KMS-11 (cell line): ENCODE measurements at regions not wholly inside any gene's neighbourhood (a gene's known extent, or its start where the extent isn't known, plus 50 kb on each side); places are given as distances from the start of the nearest gene placed in this dataset.

Source experiments
- H2AFZ ChIP-seq: fragments of 200-600 bp; sonication (generic); 2 replicates; pipeline ENCODE4 v1.6.1; 2016; ENCODE audit warnings: antibody characterized with exemption, mixed run types, low read depth
- H3K27ac ChIP-seq: fragments of 200-600 bp; sonication (generic); 2 replicates; pipeline ENCODE4 v1.6.1; 2016; ENCODE audit warnings: mild to moderate bottlenecking, mixed run types
- H3K27me3 ChIP-seq: fragments of 200-600 bp; sonication (generic); 2 replicates; pipeline ENCODE4 v1.6.1; 2017; ENCODE audit warnings: mild to moderate bottlenecking, low read depth, mixed run types, moderate library complexity; ENCODE audit not compliant: insufficient read depth
- H3K36me3 ChIP-seq: fragments of 200-600 bp; sonication (generic); 2 replicates; pipeline ENCODE4 v1.6.1; 2017; ENCODE audit warnings: mild to moderate bottlenecking, mixed run types; ENCODE audit not compliant: insufficient read depth
- H3K4me1 ChIP-seq: fragments of 200-600 bp; sonication (generic); 2 replicates; pipeline ENCODE4 v1.6.1; 2016; ENCODE audit warnings: mild to moderate bottlenecking, low read depth, mixed run types; ENCODE audit not compliant: poor library complexity, severe bottlenecking
- H3K4me2 ChIP-seq: fragments of 200-600 bp; sonication (generic); 2 replicates; pipeline ENCODE4 v1.7.0; 2016; ENCODE audit warnings: mild to moderate bottlenecking, mixed run types
- H3K4me3 ChIP-seq: fragments of 200-600 bp; sonication (generic); IDR thresholded peaks from 2 replicates; pipeline ENCODE4 v1.6.1; 2017; ENCODE audit warnings: low read depth, low read length, mixed read lengths; ENCODE audit not compliant: insufficient read depth
- H3K79me2 ChIP-seq: fragments of 200-600 bp; sonication (generic); 2 replicates; pipeline ENCODE4 v1.6.1; 2016; ENCODE audit warnings: low read depth, mixed run types; ENCODE audit not compliant: insufficient read depth
- H3K9ac ChIP-seq: fragments of 200-600 bp; sonication (generic); 2 replicates; pipeline ENCODE4 v1.6.1; 2016; ENCODE audit warnings: mild to moderate bottlenecking, mixed run types
- H4K20me1 ChIP-seq: fragments of 200-600 bp; sonication (generic); 2 replicates; pipeline ENCODE4 v1.6.1; 2016; ENCODE audit warnings: mild to moderate bottlenecking, mixed run types; ENCODE audit not compliant: insufficient read depth
- TF ChIP-seq, protein P1 (sequence below): fragments of 200-600 bp; sonication (generic); conservative IDR thresholded peaks from 2 replicates; pipeline ENCODE4 v1.6.1; 2017; ENCODE audit warnings: low read depth, mild to moderate bottlenecking, antibody characterized with exemption, low read length, moderate library complexity, mixed read lengths

DNA sequence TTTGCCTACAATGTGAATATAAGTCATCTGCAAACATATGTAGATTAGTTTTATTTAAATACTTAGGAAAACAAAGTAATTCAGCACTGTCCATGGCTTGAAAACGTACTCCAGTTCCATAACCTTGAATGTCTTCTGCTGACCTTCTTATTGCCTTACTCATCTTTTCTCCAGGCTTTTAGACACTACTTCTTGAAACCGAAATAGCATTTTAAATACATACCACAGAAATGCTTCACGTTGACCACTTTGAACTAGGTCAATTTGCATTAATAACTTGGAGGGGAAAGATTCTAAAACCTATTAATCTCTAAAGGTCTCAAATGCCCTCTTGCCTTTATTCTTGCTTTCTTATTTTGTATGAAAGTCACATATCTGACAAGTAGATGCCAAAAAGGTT is 995.4 kb upstream of the ACO1 start:
- Histone ChIP-seq H3K36me3 (no peaks in the 10 kb centered on the region), H3K4me1 (peaks cover 73% of the 10 kb centered on the region), H2AFZ (no peak overlapping the region), H3K4me2 (peak overlapping the region; percentile 81), H3K4me3 (no peak overlapping the region), H3K9ac (no peak overlapping the region; the same call in 1 of the 2 replicates), H3K27me3 (no peaks in the 10 kb centered on the region), H3K27ac (peak overlapping the region; percentile 89), H4K20me1 (no peaks in the 10 kb centered on the region), H3K79me2 (no peaks in the 10 kb centered on the region)
- TF ChIP-seq, protein P1, sequence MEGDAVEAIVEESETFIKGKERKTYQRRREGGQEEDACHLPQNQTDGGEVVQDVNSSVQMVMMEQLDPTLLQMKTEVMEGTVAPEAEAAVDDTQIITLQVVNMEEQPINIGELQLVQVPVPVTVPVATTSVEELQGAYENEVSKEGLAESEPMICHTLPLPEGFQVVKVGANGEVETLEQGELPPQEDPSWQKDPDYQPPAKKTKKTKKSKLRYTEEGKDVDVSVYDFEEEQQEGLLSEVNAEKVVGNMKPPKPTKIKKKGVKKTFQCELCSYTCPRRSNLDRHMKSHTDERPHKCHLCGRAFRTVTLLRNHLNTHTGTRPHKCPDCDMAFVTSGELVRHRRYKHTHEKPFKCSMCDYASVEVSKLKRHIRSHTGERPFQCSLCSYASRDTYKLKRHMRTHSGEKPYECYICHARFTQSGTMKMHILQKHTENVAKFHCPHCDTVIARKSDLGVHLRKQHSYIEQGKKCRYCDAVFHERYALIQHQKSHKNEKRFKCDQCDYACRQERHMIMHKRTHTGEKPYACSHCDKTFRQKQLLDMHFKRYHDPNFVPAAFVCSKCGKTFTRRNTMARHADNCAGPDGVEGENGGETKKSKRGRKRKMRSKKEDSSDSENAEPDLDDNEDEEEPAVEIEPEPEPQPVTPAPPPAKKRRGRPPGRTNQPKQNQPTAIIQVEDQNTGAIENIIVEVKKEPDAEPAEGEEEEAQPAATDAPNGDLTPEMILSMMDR: no peak

DNA sequence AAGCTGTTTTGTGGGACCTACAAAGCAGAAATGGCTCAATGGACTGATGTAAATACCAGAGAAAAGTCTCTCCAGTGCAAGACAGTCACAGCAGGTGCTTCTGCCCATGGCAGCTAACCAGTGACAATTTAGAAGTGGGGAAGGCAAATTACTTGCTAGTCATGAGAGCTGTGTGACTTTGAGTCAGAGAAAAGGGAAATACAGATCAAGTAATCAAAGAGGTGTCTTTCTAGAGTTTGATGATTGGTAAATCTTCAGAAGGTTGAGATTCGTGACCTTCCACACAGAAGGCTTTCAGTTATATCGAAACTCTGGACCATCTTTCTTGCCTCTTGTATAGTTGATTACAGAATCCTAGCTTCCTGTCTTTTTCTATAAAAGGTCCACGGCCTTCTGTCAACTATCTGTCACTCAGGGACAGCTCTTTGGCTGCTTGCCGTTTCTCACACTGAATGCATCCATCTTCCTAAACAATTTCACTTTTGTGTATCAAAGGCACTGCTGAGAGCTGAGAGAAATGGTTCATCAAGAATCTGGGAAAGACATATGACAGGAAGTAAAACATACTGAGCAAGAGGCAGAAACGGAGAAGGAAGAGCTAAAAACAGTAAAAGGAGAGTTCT is 993.9 kb upstream of the ACO1 start:
- Histone ChIP-seq H2AFZ (peak overlapping the region; percentile 42), H4K20me1 (no peaks in the 10 kb centered on the region), H3K4me3 (no peak overlapping the region), H3K27me3 (no peaks in the 10 kb centered on the region), H3K27ac (peak overlapping the region; percentile 89), H3K36me3 (no peaks in the 10 kb centered on the region), H3K79me2 (no peaks in the 10 kb centered on the region), H3K9ac (peak overlapping the region; percentile 14; the same call in 1 of the 2 replicates), H3K4me1 (peaks cover 86% of the 10 kb centered on the region), H3K4me2 (peak overlapping the region; percentile 81)
- TF ChIP-seq, protein P1: no peak

DNA sequence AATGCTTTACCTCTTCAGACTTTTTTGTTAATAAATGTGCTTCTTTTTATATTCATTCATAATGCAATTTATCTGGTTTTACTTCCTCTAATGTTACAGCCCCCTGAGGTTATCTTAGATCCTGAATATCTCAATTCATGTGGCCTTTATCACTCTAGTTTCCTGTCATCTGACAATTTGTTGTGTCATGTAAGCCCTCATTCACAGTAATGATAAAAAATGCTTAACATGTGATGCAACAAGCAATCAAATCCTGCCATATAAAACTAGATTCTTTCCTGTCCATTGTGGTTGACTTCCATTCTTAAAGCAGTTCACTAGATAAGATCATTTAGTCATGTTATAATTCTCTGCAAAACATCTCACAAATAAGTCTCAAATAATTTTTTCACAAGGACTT is 991.2 kb upstream of the ACO1 start:
- Histone ChIP-seq H3K79me2 (no peaks in the 10 kb centered on the region), H3K4me2 (peak overlapping the region; percentile 56), H3K4me1 (peaks cover 85% of the 10 kb centered on the region), H2AFZ (peak overlapping the region; percentile 4; the same call in 1 of the 2 replicates), H3K27ac (peak overlapping the region; percentile 89), H3K9ac (peak overlapping the region; percentile 28; the same call in 1 of the 2 replicates), H3K27me3 (no peaks in the 10 kb centered on the region), H3K36me3 (no peaks in the 10 kb centered on the region), H3K4me3 (no peak overlapping the region), H4K20me1 (no peaks in the 10 kb centered on the region)
- TF ChIP-seq, protein P1: no peak

DNA sequence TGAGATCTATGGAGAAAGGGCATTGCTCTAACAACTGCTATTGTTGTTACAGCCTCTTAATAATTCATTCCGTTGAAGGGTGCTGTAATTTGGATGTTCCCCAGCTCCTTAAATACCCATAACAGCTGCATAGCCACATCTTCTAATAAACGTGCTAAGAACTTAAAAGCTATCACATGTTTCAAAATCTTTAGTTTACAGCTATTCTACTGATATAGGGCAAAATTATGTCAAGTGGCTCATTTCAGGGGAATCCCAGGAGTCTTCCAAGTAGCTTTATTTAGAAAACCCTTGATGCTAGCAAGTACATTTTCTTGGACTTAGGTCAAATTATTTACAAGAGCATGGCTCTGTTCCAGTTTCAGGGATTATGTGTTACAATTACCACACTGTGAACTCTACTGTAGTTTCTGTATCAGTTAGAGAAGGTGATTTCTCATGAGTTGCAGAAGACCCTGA is 990.4 kb upstream of the ACO1 start:
- H4K20me1 ChIP-seq: no peaks in the 10 kb centered on the region
- H3K4me2 ChIP-seq: peak overlapping the region; percentile 56
- no peaks in the 10 kb centered on the region for H3K36me3 ChIP-seq
- TF ChIP-seq, protein P1: no peak
- H3K4me3 ChIP-seq: no peak overlapping the region
- H3K9ac ChIP-seq: peak overlapping the region; percentile 28; the same call in 1 of the 2 replicates
- no peaks in the 10 kb centered on the region for H3K27me3 ChIP-seq
- no peaks in the 10 kb centered on the region for H3K79me2 ChIP-seq
- peak overlapping the region; percentile 4; the same call in 1 of the 2 replicates for H2AFZ ChIP-seq
- H3K27ac ChIP-seq: peak overlapping the region; percentile 89
- H3K4me1 ChIP-seq: peaks cover 77% of the 10 kb centered on the region
